ENCODE measurements at regions not wholly inside any gene's neighbourhood (a gene's known extent, or its start where the extent isn't known, plus 50 kb on each side); places are given as distances from the start of the nearest gene placed in this dataset.

DNA sequence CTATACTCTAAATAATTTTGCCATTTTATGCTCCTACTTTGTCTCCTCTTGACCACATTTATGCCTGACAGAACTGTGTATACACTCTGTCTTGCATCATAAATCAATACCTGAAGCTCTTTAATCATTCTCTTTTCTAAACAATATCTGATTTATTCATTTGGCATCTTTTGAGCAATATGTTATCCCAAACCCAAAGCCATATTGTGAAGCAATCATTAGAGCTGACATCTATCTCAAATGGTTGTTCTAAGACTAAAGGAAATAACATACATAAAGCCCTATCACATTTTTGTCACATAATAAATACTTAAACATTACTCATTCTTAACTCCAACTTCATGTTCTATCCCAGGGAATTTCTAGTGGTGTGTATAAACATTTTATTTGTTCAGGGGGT is 717.6 kb downstream of the SORCS1 start:
- Histone ChIP-seq H4K20me1 (ENCODE audit: insufficient read depth, low read length) (no peaks in the 10 kb centered on the region), H3K14ac (replicated peaks; ENCODE audit: low read depth, low read length) (no peak overlapping the region), H4K8ac (ENCODE audit: low read depth in 2 of 2, low read length in 2 of 2) (no peak overlapping the region), H3K9me3 (ENCODE audit: control insufficient read depth, insufficient read depth, low read length) (no peaks in the 10 kb centered on the region; the same call in 1 of the 2 replicates), H3K23ac (ENCODE audit: low read depth, low read length) (no peak overlapping the region), H2BK120ac (ENCODE audit: low read depth, low read length) (no peak overlapping the region), H3K27ac (ENCODE audit: insufficient read depth, low read length) (no peak overlapping the region), H3K4ac (ENCODE audit: low read depth, low read length) (no peak overlapping the region), H3K4me2 (ENCODE audit: low read depth, low read length) (no peak overlapping the region), H3K27me3 (ENCODE audit: control insufficient read depth, insufficient read depth, low read length) (no peaks in the 10 kb centered on the region), H4K5ac (ENCODE audit: low read depth, low read length) (no peak overlapping the region), H3K18ac (ENCODE audit: low read depth, low read length) (no peak overlapping the region), H2BK5ac (ENCODE audit: low read depth, low read length, poor library complexity, severe bottlenecking) (no peak overlapping the region), H2AK5ac (ENCODE audit: low read depth, low read length) (no peak overlapping the region), H2BK15ac (ENCODE audit: low read depth, low read length) (no peak overlapping the region), H3K56ac (ENCODE audit: extremely low read depth, insufficient read depth, low read length) (no peak overlapping the region), H3K4me3 (ENCODE audit: insufficient read depth, low read depth, low read length) (no peak overlapping the region), H3K4me1 (ENCODE audit: control insufficient read depth, insufficient read depth, low read length) (no peaks in the 10 kb centered on the region), H2BK20ac (ENCODE audit: low read depth, low read length) (no peak overlapping the region), H2AK9ac (replicated peaks; ENCODE audit: low read depth, low read length, poor library complexity) (no peak overlapping the region), H3K9ac (ENCODE audit: low read depth, low read length) (no peak overlapping the region), H3K9me1 (ENCODE audit: insufficient read depth, low read length) (no peaks in the 10 kb centered on the region), H3K79me1 (ENCODE audit: low read depth in 1 of 2, low read length in 2 of 2) (no peaks in the 10 kb centered on the region), H2AFZ (replicated peaks; ENCODE audit: low read length, poor library complexity) (no peak overlapping the region), H3K36me3 (ENCODE audit: control insufficient read depth, insufficient read depth, low read length) (no peaks in the 10 kb centered on the region), H4K91ac (ENCODE audit: insufficient read depth, low read depth, low read length) (no peak overlapping the region)
- dilution Hi-C loops (cut with HindIII; ENCODE audit: low sequenced_read_pairs, unreplicated experiment), result no loop called here
- no peak for DNase-seq
- intact Hi-C loops (cut with micrococcal nuclease), result no loop called here
- no peak for ATAC-seq (ENCODE audit: low read depth)
- ChIA-PET CTCF (no interaction called here), POLR2A (ENCODE audit: unreplicated experiment) (no interaction called here)
- TF ChIP-seq, protein P1, sequence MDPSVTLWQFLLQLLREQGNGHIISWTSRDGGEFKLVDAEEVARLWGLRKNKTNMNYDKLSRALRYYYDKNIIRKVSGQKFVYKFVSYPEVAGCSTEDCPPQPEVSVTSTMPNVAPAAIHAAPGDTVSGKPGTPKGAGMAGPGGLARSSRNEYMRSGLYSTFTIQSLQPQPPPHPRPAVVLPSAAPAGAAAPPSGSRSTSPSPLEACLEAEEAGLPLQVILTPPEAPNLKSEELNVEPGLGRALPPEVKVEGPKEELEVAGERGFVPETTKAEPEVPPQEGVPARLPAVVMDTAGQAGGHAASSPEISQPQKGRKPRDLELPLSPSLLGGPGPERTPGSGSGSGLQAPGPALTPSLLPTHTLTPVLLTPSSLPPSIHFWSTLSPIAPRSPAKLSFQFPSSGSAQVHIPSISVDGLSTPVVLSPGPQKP (IDR thresholded peaks at IDR 0.05; ENCODE audit: borderline replicate concordance, low read depth, low read length), result no peak
- BruUV-seq (replicated peaks), result no TSS peak
- in situ Hi-C loops (cut with MboI; ENCODE audit: low sequenced_read_pairs), result no loop called here
